HG03432 (cell line): ENCODE measurements at regions not wholly inside any gene's neighbourhood (a gene's known extent, or its start where the extent isn't known, plus 50 kb on each side); places are given as distances from the start of the nearest gene placed in this dataset.
"Not testable (repeated sequence)": the region's sequence is repeated elsewhere in the genome, so short reads cannot be mapped to it uniquely, and the experiment has no call there.

ENCODE experiments used
- ATAC-seq: cut with Tn5 transposase; IDR thresholded peaks from one replicate; pipeline ENCODE4 v1.9.1; 2021; ENCODE audit warnings: mild to moderate bottlenecking, moderate library complexity; ENCODE audit not compliant: unreplicated experiment

GRCh38 chr13:64529874-64530485 lies 2700.2 kb downstream of the PCDH9 start:
- ATAC-seq, result no peak

- no peak for ATAC-seq
Observed at GRCh38 chr13:64528838-64529237, 2701.3 kb downstream of the PCDH9 start.

GRCh38 chr13:64527561-64527960 lies 2702.6 kb downstream of the PCDH9 start:
- no peak for ATAC-seq

- ATAC-seq, result no peak
Observed at GRCh38 chr13:64525687-64526086, 2704.4 kb downstream of the PCDH9 start.

- no peak for ATAC-seq
Observed at GRCh38 chr13:64510747-64511146, 2719.4 kb downstream of the PCDH9 start.

- no peak for ATAC-seq
Observed at GRCh38 chr13:64506246-64506645, 2723.9 kb downstream of the PCDH9 start.

GRCh38 chr13:64505336-64505910 lies 2724.7 kb downstream of the PCDH9 start:
- ATAC-seq, result no peak

- no peak for ATAC-seq
Observed at GRCh38 chr13:64488731-64489130, 2741.4 kb downstream of the PCDH9 start.

GRCh38 chr13:64482373-64482772 lies 2747.8 kb downstream of the PCDH9 start:
- no peak for ATAC-seq

GRCh38 chr13:64480672-64481071 lies 2749.5 kb downstream of the PCDH9 start:
- ATAC-seq, result no peak

- no peak for ATAC-seq
Observed at GRCh38 chr13:64480211-64480610, 2749.9 kb downstream of the PCDH9 start.

GRCh38 chr13:64477146-64477545 lies 2753.0 kb downstream of the PCDH9 start:
- ATAC-seq, result no peak

GRCh38 chr13:64476041-64476568 lies 2754.0 kb downstream of the PCDH9 start:
- ATAC-seq, result not testable (repeated sequence)

- no peak for ATAC-seq
Observed at GRCh38 chr13:64471916-64472315, 2758.2 kb downstream of the PCDH9 start.

GRCh38 chr13:64470751-64471150 lies 2759.4 kb downstream of the PCDH9 start:
- no peak for ATAC-seq

GRCh38 chr13:64459778-64460177 lies 2770.4 kb downstream of the PCDH9 start:
- no peak for ATAC-seq

GRCh38 chr13:64457976-64458375 lies 2772.2 kb downstream of the PCDH9 start:
- ATAC-seq, result no peak

GRCh38 chr13:64455124-64455523 lies 2775.0 kb downstream of the PCDH9 start:
- ATAC-seq, result no peak

GRCh38 chr13:64453831-64454230 lies 2776.3 kb downstream of the PCDH9 start:
- ATAC-seq, result no peak

GRCh38 chr13:64446372-64446771 lies 2783.8 kb downstream of the PCDH9 start:
- no peak for ATAC-seq

GRCh38 chr13:64441740-64442139 lies 2788.4 kb downstream of the PCDH9 start:
- no peak for ATAC-seq

GRCh38 chr13:64438084-64438483 lies 2792.1 kb downstream of the PCDH9 start:
- no peak for ATAC-seq

GRCh38 chr13:64429691-64430090 lies 2800.4 kb downstream of the PCDH9 start:
- ATAC-seq, result no peak
